ENCODE measurements at regions not wholly inside any gene's neighbourhood (a gene's known extent, or its start where the extent isn't known, plus 50 kb on each side); places are given as distances from the start of the nearest gene placed in this dataset.
"Not testable (repeated sequence)": the region's sequence is repeated elsewhere in the genome, so short reads cannot be mapped to it uniquely, and the experiment has no call there.

GRCh38 chr4:140244328-140244727 is 90.3 kb upstream of the MAML3 start:
- DNase-seq: no peak

DNA sequence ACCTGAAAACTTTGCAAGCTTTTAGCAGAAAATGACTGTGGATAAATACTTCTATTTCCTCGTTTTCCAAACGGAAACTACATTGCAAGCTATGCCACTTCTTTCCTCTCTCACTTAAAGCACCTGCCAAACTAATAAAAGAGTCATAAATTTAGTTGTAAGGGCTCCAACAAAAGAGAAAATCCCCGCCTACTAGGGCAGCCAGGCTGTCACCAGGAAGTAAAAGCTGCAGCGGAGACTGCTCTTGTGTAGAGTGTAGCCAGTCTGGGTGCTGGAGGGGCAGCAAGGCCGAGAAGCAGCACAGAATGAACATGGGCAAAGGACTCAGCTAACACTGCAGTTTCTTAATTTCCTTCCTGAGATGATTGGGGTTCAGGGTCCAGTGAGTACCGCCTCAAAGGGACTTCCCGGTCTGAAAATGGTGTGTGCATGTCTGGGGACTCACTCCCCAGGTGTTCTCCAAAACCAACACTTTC is 89.3 kb upstream of the MAML3 start:
- no peak for DNase-seq

DNA sequence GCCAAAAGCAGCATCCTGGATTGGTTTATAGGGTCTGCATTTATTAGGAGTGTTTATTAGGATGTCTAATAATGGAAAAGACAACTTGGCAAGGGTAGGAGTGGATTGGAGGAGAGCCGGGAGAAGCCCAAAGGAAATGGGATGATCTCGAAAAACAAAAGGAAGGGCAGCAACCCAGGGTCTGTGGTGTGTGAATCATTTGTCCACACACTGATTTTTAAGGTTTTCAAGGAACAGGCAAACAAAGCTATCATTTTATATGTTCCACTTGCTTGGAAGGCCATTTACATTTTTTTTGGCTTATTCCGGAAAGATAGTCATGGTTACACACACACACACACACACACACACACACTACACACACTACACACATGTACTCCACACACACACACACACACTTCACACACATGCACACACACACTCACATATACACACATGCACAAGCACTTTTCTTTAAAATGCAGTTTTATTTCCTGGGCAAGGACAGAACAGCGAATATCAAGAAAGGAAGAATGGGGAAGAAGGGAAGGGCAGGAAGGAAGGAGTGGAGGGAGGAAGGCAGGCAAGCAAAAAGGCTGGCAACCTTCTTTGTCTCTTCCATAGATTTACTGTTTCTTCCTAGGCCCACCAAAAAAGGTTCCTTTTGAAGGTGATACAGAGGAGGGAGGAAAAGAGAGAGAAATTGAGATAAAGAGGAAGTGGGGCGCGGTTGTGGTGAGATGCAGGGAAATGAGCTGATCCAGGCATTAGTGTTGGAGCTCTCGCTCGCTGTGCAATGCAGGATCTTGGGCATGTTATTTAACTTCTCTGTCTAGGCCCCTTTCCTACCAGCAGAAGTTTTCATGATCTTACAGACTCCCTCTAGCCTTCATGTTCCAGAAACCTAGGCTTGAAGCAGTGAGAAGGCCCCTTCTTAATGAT is 88.6 kb upstream of the MAML3 start:
- no peak for DNase-seq

GRCh38 chr4:140240237-140240636 is 86.3 kb upstream of the MAML3 start:
- no peak for DNase-seq

DNA sequence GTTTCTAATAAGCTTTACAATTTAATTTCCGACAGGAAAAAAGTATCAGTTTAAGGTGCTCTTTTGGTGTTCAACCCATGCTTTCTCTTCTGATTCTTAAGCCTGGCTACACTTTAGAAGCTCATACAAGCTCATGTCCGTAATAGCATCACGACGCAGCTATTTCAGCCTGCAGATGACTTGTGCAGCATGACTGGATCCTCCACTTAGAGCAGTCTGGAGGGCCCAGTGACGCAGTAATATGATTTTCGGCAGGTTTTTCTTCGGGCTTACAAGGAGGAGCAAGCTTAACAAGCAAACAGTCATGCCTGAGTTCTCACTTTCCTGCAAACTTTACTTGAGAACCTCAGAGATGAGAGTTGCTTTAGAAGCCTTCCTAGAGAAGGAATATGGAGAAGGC is 85.3 kb upstream of the MAML3 start:
- DNase-seq: no peak

GRCh38 chr4:140238351-140239056 is 84.5 kb upstream of the MAML3 start:
- DNase-seq: no peak

GRCh38 chr4:140237616-140238350 is 83.8 kb upstream of the MAML3 start:
- no peak for DNase-seq

GRCh38 chr4:140236654-140237169 is 82.7 kb upstream of the MAML3 start:
- DNase-seq: no peak

DNA sequence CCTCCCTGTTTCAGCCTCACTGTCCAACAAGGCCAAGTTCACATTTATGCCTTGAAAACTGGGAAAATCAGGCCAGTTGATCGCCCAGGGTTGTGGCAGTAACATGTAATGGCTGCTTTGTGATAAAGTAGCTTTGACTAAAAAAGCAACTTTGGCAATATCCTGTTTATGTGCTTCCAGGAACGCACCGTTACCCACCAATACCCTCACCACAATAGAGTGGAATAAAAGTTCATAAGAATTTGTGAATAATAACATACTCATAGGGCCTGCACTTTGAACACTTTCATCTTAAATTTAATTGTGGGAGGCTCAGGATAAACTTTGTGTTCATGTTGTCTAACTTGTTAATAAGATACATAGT is 80.7 kb upstream of the MAML3 start:
- no peak for DNase-seq

DNA sequence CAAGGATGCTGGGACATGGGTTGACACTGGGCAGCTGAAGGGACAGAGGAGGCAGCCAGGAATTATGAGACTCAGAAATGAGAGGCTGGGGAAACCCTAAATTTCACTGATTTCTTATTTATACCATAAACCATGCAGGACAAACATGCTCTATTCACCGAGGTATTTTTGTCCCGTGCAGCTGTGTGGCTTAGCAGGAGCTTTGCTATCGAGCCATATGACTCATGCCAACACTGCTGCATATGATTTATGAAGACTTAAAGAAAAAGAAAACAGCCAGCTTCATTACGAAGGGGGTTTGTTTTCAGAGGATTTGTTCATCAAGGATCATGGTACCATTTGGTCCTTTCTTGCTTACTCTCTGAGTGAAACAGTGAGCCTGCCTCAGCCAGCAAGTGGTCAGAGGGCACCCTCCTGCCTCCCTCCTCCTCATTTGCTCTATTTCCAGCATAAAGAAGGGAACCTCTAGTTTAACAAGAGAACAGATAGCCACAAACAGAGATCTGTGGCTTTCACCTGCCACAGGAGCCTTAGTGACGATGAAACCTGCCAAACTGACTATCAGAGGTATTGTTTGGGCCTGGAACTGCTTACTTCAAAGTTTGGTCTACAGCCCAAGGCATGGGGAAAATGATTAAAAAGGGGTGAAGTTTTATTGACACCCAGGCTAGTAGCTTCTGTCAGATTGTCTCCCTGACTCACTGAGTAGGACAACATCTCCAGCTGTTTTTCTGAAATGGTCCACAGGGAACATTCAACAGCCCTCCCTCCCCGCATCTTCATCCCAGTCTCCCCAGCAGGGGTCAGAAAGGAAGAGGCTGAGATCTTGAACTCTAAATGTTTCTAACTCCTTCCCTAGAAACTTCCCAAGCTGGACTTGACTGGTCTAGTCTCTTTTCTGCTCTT is 80.1 kb upstream of the MAML3 start:
- no peak for DNase-seq

GRCh38 chr4:140229881-140230280 is 75.9 kb upstream of the MAML3 start:
- DNase-seq: no peak

DNA sequence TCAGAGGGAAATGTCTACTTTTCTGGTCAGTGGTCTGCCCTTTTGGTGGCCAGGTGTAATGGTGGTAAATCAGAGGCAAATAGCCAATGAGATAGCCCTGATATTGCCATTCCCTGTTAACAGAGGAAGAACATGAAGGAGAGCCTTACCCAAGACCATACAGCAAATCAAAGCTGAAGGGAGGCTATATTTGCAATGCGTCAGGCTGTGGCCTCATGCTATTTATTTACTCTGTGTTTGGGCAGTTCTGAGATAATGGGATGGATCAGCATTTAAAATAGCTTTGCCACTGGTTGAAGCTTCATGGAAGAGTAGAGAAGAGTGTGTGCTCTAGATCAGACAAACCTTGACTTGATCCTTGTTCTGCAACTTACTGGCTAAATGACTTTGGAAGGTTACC is 73.3 kb upstream of the MAML3 start:
- no peak for DNase-seq

DNA sequence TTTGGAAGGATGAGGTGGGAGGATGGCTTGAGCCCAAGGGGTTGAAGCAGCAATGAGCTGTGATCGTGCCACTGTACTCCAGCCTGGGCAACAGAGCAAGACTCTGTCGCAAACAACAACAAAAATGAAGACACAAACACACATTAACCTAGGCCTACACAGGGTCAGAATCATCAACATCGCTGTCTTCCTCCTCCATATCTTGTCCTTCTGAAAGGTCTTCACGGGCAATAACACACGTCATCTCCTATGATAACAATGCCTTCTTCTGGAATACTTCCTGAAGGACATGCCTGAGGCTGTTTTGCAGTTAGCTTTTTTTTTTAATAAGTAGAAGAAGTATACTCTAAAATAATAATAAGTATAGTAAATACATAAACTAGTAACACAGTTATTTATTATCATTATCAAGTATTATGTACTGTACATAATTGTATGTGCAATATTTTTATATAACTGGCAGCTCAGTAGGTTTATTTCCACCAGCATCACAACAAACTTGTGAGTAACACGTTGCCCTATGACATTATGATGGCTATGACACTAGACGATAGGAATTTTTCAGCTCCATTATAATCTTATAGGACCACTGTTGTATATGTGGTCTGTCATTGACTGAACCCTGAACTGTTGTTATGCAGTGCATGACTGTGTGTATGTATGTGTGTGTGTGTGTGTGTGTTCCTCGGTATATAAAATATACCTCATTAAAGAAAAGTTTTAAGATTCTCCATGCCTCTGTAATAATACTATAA is 69.2 kb upstream of the MAML3 start:
- no peak for DNase-seq

GRCh38 chr4:140222171-140222570 is 68.2 kb upstream of the MAML3 start:
- DNase-seq: no peak

- DNase-seq: no peak
These were observed 66.1 kb upstream of the MAML3 start for GRCh38 chr4:140220058-140220457.

DNA sequence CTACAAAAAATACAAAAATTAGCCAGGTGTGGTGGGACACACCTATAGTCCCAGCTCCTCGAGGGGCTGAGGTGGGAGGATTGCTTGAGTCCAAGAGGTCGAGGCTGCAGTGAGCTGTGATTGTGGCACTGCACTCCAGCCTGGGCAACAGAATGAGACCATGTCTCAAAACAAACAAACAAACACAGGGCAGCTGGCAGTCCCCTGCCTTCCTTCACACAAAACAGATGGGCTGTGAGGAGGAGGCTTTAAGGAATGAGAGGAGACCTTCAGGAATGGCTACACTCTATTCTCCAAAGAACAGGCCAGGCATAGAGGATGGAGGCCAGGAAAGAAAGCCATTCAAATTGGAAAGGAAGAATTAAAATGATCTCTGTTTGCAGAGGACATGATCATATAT is 65.6 kb upstream of the MAML3 start:
- no peak for DNase-seq

DNA sequence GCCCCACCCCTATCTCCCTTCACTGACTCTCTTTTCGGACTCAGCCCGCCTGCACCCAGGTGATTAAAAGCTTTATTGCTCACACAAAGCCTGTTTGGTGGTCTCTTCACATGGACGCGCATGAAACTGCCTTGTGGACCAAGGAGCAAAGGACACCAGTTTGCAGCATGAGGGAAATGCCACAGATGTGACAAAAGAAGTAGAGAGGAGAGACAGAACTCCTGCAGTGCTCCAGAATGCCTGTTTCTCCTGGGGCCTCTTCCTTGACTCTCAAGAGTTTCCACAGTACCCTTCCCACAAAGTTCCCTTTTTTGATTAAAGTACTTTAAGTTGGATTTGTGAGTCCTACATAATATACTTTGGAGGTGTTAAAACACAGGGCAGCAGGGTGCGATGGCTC is 65.1 kb upstream of the MAML3 start:
- DNase-seq: not testable (repeated sequence)

GRCh38 chr4:140213749-140214148 is 59.8 kb upstream of the MAML3 start:
- DNase-seq: peak in 1 of 2 experiments; percentile 2

DNA sequence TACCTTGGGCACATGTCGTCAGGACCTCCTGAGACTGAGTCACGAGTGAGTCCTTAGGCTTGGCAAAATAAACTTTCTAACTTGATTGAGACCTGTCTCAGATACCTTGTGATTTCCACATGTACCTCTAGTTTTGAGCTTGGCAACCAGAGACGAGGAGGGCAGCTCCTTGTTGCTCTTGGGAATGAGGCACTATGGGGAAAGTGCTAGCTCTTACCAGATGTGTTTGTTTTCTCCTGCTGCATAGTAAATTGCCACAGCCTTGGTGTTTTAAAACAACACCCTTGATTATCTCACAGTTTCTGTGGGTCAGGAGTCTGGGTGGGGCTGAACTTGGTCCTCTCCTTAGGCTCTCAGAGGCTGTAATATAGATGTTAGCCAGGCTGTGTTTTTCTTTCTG is 59.1 kb upstream of the MAML3 start:
- DNase-seq: no peak

GRCh38 chr4:140212646-140213045 is 58.7 kb upstream of the MAML3 start:
- no peak for DNase-seq

DNA sequence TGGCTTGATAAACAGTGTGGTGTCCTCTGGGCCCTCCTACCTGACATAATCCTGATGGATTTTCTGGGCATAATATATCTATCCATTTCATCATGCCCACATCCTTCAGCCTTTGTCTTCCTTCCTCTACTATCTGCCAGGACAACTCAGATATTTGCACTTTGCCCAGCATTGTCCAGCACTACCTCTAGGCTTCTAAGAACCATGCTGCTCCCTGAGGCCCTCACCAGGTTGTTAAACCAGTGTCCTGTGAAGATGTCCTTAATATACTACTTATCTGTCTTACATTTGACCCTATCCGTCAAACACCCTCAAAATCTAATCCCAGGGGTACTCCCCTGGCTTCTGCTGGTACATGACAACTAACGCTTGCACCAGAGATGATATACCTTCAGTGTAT is 58.2 kb upstream of the MAML3 start:
- no peak for DNase-seq

Measured in activated CD4-positive, alpha-beta T cell treated with anti-CD3 and anti-CD28 coated beads, Interleukin-2, amount 50 U/mL, for 4 hours (primary cell).